Activated naive CD8-positive, alpha-beta T cell treated with anti-CD3 and anti-CD28 coated beads for 36 hours (primary cell): ENCODE measurements at regions not wholly inside any gene's neighbourhood (a gene's known extent, or its start where the extent isn't known, plus 50 kb on each side); places are given as distances from the start of the nearest gene placed in this dataset.

Experiments used
- DNase-seq: peaks from one replicate; pipeline ENCODE4 v3.0.0; 2021
- H3K27ac Mint-ChIP-seq: one replicate; pipeline ENCODE4 v1.8.0; 2022; ENCODE audit warnings: mild to moderate bottlenecking, moderate library complexity, mixed read lengths
- H3K27me3 Mint-ChIP-seq: one replicate; pipeline ENCODE4 v1.8.0; 2022; ENCODE audit warnings: mild to moderate bottlenecking, mixed read lengths
- H3K36me3 Mint-ChIP-seq: one replicate; pipeline ENCODE4 v1.8.0; 2021; ENCODE audit warnings: mild to moderate bottlenecking, mixed read lengths
- H3K4me1 Mint-ChIP-seq: one replicate; pipeline ENCODE4 v1.8.0; 2021; ENCODE audit warnings: mixed read lengths
- H3K4me3 Mint-ChIP-seq: one replicate; pipeline ENCODE4 v1.8.0; 2022; ENCODE audit warnings: mild to moderate bottlenecking, moderate library complexity, mixed read lengths
- H3K9me3 Mint-ChIP-seq: one replicate; pipeline ENCODE4 v1.8.0; 2022; ENCODE audit warnings: mixed read lengths

- H3K4me1 Mint-ChIP-seq = no peaks in the 10 kb centered on the region
- H3K27ac Mint-ChIP-seq = no peak overlapping the region
- no peak overlapping the region for H3K4me3 Mint-ChIP-seq
- no peak for DNase-seq
- H3K27me3 Mint-ChIP-seq = peaks cover 3% of the 10 kb centered on the region
- no peaks in the 10 kb centered on the region for H3K9me3 Mint-ChIP-seq
- H3K36me3 Mint-ChIP-seq = no peaks in the 10 kb centered on the region
These were observed 126.9 kb downstream of the CYRIA start for GRCh38 chr2:16538707-16539106.

DNA sequence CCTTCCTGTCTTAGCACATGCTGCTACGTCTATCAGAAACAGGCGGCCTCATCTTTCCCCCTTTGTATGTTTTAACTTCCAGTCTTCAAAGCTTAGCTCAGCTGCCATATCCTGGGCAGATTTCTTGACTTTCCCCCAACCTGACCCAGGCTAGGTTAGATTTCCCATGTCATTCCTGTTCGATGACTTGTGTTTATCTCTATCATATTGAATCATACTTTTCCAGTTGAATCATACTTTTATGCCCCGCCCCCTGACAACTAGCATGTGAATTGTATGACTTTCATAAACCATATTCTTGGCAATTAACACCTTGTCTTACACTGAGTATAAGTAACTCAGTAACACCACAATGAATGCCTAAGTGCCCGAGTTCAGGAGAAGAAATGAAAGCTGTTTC lies 128.3 kb downstream of the CYRIA start:
- Mint-ChIP-seq H3K27ac (no peak overlapping the region), H3K4me1 (no peaks in the 10 kb centered on the region), H3K36me3 (no peaks in the 10 kb centered on the region), H3K27me3 (peaks cover 3% of the 10 kb centered on the region), H3K4me3 (no peak overlapping the region), H3K9me3 (no peaks in the 10 kb centered on the region)
- DNase-seq = no peak

DNA sequence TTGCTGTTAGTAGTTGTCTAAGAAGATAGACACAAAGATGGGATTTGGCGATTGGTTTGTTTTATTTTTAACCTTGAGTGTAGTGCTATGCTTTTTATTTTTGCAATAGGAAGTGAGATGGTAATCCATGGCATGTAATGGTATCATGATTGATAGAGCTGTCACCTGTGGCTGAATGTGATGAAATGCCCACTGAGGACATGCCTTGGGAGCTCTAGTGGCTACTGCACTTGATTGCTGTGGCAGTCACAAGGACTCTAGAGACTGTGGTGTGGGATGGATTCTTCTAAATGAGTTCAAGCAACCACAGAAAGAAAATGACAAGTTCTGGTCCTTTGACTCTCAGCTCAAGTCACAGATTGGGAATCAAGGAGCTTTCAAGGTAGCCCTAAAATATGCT lies 139.4 kb downstream of the CYRIA start:
- H3K9me3 Mint-ChIP-seq = no peaks in the 10 kb centered on the region
- no peaks in the 10 kb centered on the region for H3K4me1 Mint-ChIP-seq
- H3K36me3 Mint-ChIP-seq = no peaks in the 10 kb centered on the region
- no peak overlapping the region for H3K27ac Mint-ChIP-seq
- H3K27me3 Mint-ChIP-seq = peaks cover 16% of the 10 kb centered on the region
- no peak overlapping the region for H3K4me3 Mint-ChIP-seq
- no peak for DNase-seq

DNA sequence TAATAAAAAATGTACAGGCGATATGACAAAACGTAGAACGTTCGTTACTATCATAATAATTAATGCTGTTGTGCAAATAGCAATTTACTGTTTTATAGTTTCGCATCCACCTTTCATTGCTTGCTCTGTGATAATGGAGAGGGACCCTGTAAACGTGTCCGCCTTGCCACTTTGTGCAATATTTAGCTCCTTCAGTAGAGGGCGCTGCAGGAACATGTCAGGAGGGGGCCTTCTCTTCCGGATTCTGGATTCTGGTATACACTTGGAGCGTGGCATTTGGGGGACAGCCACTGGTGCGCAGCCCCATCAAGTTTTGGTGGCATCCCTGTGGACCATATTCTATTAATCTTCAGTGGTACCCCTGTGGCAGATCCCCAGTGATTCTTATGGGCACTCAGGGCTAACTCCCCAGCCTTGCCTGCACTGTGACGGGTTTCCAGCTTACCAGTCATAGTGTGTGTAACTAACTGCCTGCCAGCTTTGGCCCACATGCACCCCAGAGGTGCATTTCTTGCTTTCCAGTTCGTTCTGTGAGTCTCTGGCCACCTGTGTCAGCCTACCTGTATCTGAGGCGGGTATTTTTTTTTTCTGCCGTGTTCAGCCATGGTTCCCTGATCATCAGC lies 140.3 kb downstream of the CYRIA start:
- Mint-ChIP-seq H3K36me3 (no peaks in the 10 kb centered on the region), H3K4me1 (no peaks in the 10 kb centered on the region), H3K9me3 (no peaks in the 10 kb centered on the region), H3K4me3 (no peak overlapping the region), H3K27ac (no peak overlapping the region), H3K27me3 (peaks cover 16% of the 10 kb centered on the region)
- no peak for DNase-seq

- Mint-ChIP-seq H3K4me3 (no peak overlapping the region), H3K36me3 (no peaks in the 10 kb centered on the region), H3K27me3 (peaks cover 16% of the 10 kb centered on the region), H3K27ac (no peak overlapping the region), H3K4me1 (no peaks in the 10 kb centered on the region), H3K9me3 (no peaks in the 10 kb centered on the region)
- no peak for DNase-seq
These were observed 141.9 kb downstream of the CYRIA start for GRCh38 chr2:16523711-16524110.

DNA sequence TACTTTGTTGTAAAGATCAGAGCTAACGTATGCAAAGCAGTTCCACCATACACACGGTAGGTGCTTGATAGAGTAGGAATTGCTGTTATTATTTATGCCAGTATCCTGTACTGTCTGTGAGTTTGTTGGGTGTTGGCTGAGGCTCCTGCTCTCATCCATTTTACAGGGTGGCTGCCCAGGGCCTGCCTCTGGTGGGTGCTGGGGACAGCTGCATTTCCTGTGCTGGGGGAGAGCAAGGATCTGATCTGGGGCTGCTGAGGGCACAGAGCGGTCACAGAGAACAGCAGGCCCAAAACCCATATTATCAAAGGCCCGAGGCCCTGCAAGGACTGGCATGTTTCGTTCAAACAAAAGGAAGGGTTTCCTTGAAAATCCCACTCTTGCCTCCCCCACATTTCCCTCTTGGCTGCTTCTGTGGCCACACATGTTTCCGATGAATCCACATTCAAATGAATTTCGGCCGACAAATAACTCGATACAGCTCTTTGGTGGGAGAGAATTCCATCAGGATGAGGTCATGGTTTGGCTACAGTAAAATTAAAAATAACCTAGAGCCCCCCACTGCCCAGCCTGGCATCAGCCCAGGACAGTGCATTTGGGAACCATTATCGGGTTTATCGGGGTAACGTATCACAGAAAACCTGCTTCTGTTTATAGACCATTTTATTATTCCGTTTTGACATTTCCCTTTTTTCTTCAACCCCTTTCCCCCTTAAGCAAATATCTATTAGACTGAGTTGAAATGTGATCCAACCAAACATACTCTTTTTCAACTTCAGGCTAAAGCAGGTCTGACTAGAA lies 143.4 kb downstream of the CYRIA start:
- Mint-ChIP-seq H3K4me1 (no peaks in the 10 kb centered on the region), H3K36me3 (no peaks in the 10 kb centered on the region), H3K27me3 (peaks cover 21% of the 10 kb centered on the region), H3K27ac (no peak overlapping the region), H3K4me3 (no peak overlapping the region), H3K9me3 (no peaks in the 10 kb centered on the region)
- DNase-seq = no peak

DNA sequence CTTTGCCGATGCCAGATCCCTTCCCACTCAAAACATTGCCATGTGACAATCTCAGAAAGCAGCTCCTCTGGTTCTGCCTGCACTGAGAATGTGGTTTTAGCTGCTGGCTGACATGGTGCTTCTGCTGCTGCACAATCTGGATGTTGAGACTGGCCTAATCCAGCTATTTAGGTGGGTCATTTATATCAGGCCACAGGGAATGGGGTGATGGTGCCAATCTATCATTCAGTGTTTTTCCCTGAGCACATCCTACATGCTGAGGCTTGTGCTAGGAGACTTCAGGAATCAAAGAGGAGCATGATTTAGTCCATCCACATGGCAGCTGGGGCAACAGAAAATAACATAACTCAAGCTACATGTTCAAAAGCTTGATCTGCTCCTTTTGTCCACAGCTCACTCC lies 144.7 kb downstream of the CYRIA start:
- Mint-ChIP-seq H3K9me3 (no peaks in the 10 kb centered on the region), H3K36me3 (no peaks in the 10 kb centered on the region), H3K27ac (no peak overlapping the region), H3K27me3 (peaks cover 16% of the 10 kb centered on the region), H3K4me1 (no peaks in the 10 kb centered on the region), H3K4me3 (no peak overlapping the region)
- no peak for DNase-seq

DNA sequence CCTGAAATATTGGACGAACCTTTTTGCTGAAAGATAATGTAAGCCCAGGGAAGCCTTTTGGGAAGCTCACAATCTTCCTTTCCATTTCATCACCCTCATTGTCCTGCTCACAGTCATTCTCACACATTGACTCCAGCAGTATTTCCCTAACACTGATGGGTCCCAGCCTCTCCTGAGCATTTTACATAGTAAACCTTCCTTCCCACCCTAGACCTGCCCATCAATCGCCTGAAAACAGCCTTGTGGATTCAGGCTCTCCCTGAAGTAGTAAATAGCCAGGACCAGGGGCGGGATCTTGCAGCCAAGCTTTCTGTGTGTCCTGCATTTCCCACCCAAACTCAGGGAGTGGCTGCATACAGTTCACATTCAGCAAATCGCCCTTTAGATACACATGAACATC lies 149.9 kb downstream of the CYRIA start:
- no peak overlapping the region for H3K4me3 Mint-ChIP-seq
- H3K36me3 Mint-ChIP-seq = no peaks in the 10 kb centered on the region
- peaks cover 11% of the 10 kb centered on the region for H3K27me3 Mint-ChIP-seq
- no peak overlapping the region for H3K27ac Mint-ChIP-seq
- no peaks in the 10 kb centered on the region for H3K9me3 Mint-ChIP-seq
- DNase-seq = no peak
- H3K4me1 Mint-ChIP-seq = no peaks in the 10 kb centered on the region

GRCh38 chr2:16513626-16514025 lies 152.0 kb downstream of the CYRIA start:
- no peak for DNase-seq
- Mint-ChIP-seq H3K36me3 (no peaks in the 10 kb centered on the region), H3K27ac (no peak overlapping the region), H3K9me3 (no peaks in the 10 kb centered on the region), H3K27me3 (peaks cover 27% of the 10 kb centered on the region), H3K4me3 (no peak overlapping the region), H3K4me1 (no peaks in the 10 kb centered on the region)

DNA sequence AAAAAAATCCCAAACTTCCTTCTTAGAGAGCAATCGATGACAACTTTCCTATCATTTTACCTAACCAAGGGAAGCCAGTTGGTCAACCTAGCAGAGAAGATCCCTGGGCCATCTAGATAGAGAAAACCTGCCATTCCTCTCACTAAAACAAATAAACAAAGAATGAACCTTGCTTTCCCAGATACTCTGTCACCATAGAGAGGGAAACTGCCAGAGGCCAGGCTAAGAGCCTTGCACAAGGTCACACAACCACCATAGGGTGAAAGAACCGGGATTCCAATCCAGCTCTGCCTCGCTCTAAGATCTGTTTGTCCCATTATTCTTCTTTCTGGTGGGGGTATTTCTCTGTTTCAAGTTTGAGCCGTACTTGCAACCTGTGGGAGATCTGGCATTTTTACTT lies 154.6 kb downstream of the CYRIA start:
- no peaks in the 10 kb centered on the region for H3K9me3 Mint-ChIP-seq
- H3K36me3 Mint-ChIP-seq = no peaks in the 10 kb centered on the region
- H3K4me1 Mint-ChIP-seq = no peaks in the 10 kb centered on the region
- DNase-seq = no peak
- H3K4me3 Mint-ChIP-seq = no peak overlapping the region
- no peak overlapping the region for H3K27ac Mint-ChIP-seq
- peaks cover 34% of the 10 kb centered on the region for H3K27me3 Mint-ChIP-seq

GRCh38 chr2:16509042-16509441 lies 156.6 kb downstream of the CYRIA start:
- no peaks in the 10 kb centered on the region for H3K36me3 Mint-ChIP-seq
- DNase-seq = no peak
- no peaks in the 10 kb centered on the region for H3K4me1 Mint-ChIP-seq
- H3K27me3 Mint-ChIP-seq = peaks cover 34% of the 10 kb centered on the region
- no peak overlapping the region for H3K4me3 Mint-ChIP-seq
- H3K9me3 Mint-ChIP-seq = no peaks in the 10 kb centered on the region
- H3K27ac Mint-ChIP-seq = no peak overlapping the region

- no peaks in the 10 kb centered on the region for H3K36me3 Mint-ChIP-seq
- H3K4me1 Mint-ChIP-seq = no peaks in the 10 kb centered on the region
- H3K27me3 Mint-ChIP-seq = peaks cover 34% of the 10 kb centered on the region
- H3K27ac Mint-ChIP-seq = no peak overlapping the region
- DNase-seq = no peak
- no peaks in the 10 kb centered on the region for H3K9me3 Mint-ChIP-seq
- no peak overlapping the region for H3K4me3 Mint-ChIP-seq
These were observed 157.2 kb downstream of the CYRIA start for GRCh38 chr2:16508490-16508851.

- Mint-ChIP-seq H3K36me3 (no peaks in the 10 kb centered on the region), H3K27me3 (peaks cover 38% of the 10 kb centered on the region), H3K27ac (no peak overlapping the region), H3K9me3 (no peaks in the 10 kb centered on the region), H3K4me1 (no peaks in the 10 kb centered on the region), H3K4me3 (no peak overlapping the region)
- peak; percentile 21 for DNase-seq
These were observed 157.8 kb downstream of the CYRIA start for GRCh38 chr2:16507655-16508489.

GRCh38 chr2:16506366-16506765 lies 159.3 kb downstream of the CYRIA start:
- H3K9me3 Mint-ChIP-seq = no peaks in the 10 kb centered on the region
- no peaks in the 10 kb centered on the region for H3K36me3 Mint-ChIP-seq
- H3K27me3 Mint-ChIP-seq = peaks cover 38% of the 10 kb centered on the region
- H3K4me3 Mint-ChIP-seq = no peak overlapping the region
- no peak overlapping the region for H3K27ac Mint-ChIP-seq
- no peak for DNase-seq
- no peaks in the 10 kb centered on the region for H3K4me1 Mint-ChIP-seq
